Smooth muscle cell (in vitro differentiated cells): ENCODE measurements at regions not wholly inside any gene's neighbourhood (a gene's known extent, or its start where the extent isn't known, plus 50 kb on each side); places are given as distances from the start of the nearest gene placed in this dataset.

Source experiments
- DNase-seq: peaks from one replicate; lab custom pipeline; 2025; ENCODE audit not compliant: unreplicated experiment; lab: John Stamatoyannopoulos, UW
- H2AFZ ChIP-seq: fragments of 200-600 bp; sonication (generic); 2 replicates; pipeline ENCODE4 v1.6.0; 2016; ENCODE audit warnings: antibody characterized with exemption, low read depth, mild to moderate bottlenecking
- H3F3A ChIP-seq: fragments of 200-600 bp; sonication (generic); 2 replicates; pipeline ENCODE4 v1.6.0; 2017; ENCODE audit warnings: antibody characterized with exemption, low read depth
- H3K27ac ChIP-seq: fragments of 200-600 bp; sonication (generic); 2 replicates; pipeline ENCODE4 v1.5.1; 2016; ENCODE audit warnings: low read depth, mild to moderate bottlenecking
- H3K27me3 ChIP-seq: fragments of 200-600 bp; sonication (generic); 2 replicates; pipeline ENCODE4 v1.6.1; 2016; ENCODE audit warnings: low read depth, mild to moderate bottlenecking
- H3K36me3 ChIP-seq: fragments of 200-600 bp; sonication (generic); 2 replicates; pipeline ENCODE4 v1.5.1; 2016; ENCODE audit warnings: low read depth
- H3K4me1 ChIP-seq: fragments of 200-600 bp; sonication (generic); 2 replicates; pipeline ENCODE4 v1.5.1; 2016; ENCODE audit warnings: low read depth
- H3K4me2 ChIP-seq: fragments of 200-600 bp; sonication (generic); 2 replicates; pipeline ENCODE4 v1.6.0; 2016; ENCODE audit warnings: mild to moderate bottlenecking
- H3K4me3 ChIP-seq: fragments of 200-600 bp; sonication (generic); 2 replicates; pipeline ENCODE4 v1.5.1; 2016; ENCODE audit warnings: mild to moderate bottlenecking
- H3K79me2 ChIP-seq: fragments of 200-600 bp; sonication (generic); 2 replicates; pipeline ENCODE4 v1.6.0; 2016; ENCODE audit warnings: low read depth, mild to moderate bottlenecking
- H3K9ac ChIP-seq: fragments of 200-600 bp; sonication (generic); 2 replicates; pipeline ENCODE4 v1.6.0; 2016; ENCODE audit warnings: low read depth
- H3K9me3 ChIP-seq: fragments of 200-600 bp; sonication (generic); replicated peaks from 2 replicates; pipeline ENCODE4 v1.5.1; 2016; ENCODE audit warnings: low read depth
- H4K20me1 ChIP-seq: fragments of 200-600 bp; sonication (generic); 2 replicates; pipeline ENCODE4 v1.6.0; 2016; ENCODE audit warnings: low read depth
- CTCF ChIP-seq: fragments of 200-600 bp; sonication (generic); IDR thresholded peaks from 2 replicates; pipeline ENCODE4 v1.5.1; 2017; ENCODE audit warnings: borderline replicate concordance, mild to moderate bottlenecking, antibody characterized with exemption; ENCODE audit not compliant: insufficient read depth, poor library complexity, severe bottlenecking
- WGBS: methylation state at CpG from one replicate; pipeline ENCODE4 v1.1.7; 2016; ENCODE audit warnings: low lambda C conversion rate; 5-methylcytosine and 5-hydroxymethylcytosine counted together

- 83% methylated on average over 3 of the region's 3 CpGs for WGBS
- H3K9ac ChIP-seq = no peak overlapping the region
- no peak overlapping the region for H3K4me2 ChIP-seq
- H3K4me3 ChIP-seq = no peak overlapping the region
- H3K27ac ChIP-seq = no peak overlapping the region
- no peaks in the 10 kb centered on the region for H3K79me2 ChIP-seq
- DNase-seq = no peak
- H3K9me3 ChIP-seq = no peaks in the 10 kb centered on the region
- no peak overlapping the region for H2AFZ ChIP-seq
- H3K4me1 ChIP-seq = no peaks in the 10 kb centered on the region
- no peaks in the 10 kb centered on the region for H4K20me1 ChIP-seq
- H3K36me3 ChIP-seq = no peaks in the 10 kb centered on the region
- no peaks in the 10 kb centered on the region for H3K27me3 ChIP-seq
- TF ChIP-seq CTCF = no peak
- no peaks in the 10 kb centered on the region for H3F3A ChIP-seq
These were observed 632.4 kb upstream of the SLC8A1 start for GRCh38 chr2:41084321-41084720.

GRCh38 chr2:41087946-41088345 is 636.1 kb upstream of the SLC8A1 start:
- Histone ChIP-seq H3K36me3 (no peaks in the 10 kb centered on the region), H3K79me2 (no peaks in the 10 kb centered on the region), H3K4me3 (no peak overlapping the region), H3K4me2 (no peak overlapping the region), H2AFZ (no peak overlapping the region), H4K20me1 (no peaks in the 10 kb centered on the region), H3F3A (no peaks in the 10 kb centered on the region), H3K9me3 (no peaks in the 10 kb centered on the region), H3K27ac (no peak overlapping the region), H3K9ac (no peak overlapping the region), H3K4me1 (no peaks in the 10 kb centered on the region), H3K27me3 (no peaks in the 10 kb centered on the region)
- no peak for DNase-seq
- no peak for TF ChIP-seq CTCF

GRCh38 chr2:41101281-41101680 is 649.4 kb upstream of the SLC8A1 start:
- WGBS = 90% methylated on average over 1 of the region's 1 CpG
- no peaks in the 10 kb centered on the region for H3K9me3 ChIP-seq
- DNase-seq = no peak
- H3K4me3 ChIP-seq = no peak overlapping the region
- no peak overlapping the region for H3K9ac ChIP-seq
- peaks cover 5% of the 10 kb centered on the region for H3K4me1 ChIP-seq
- TF ChIP-seq CTCF = no peak
- no peaks in the 10 kb centered on the region for H3K27me3 ChIP-seq
- H2AFZ ChIP-seq = no peak overlapping the region
- H3K79me2 ChIP-seq = no peaks in the 10 kb centered on the region
- no peaks in the 10 kb centered on the region for H4K20me1 ChIP-seq
- H3K36me3 ChIP-seq = no peaks in the 10 kb centered on the region
- H3F3A ChIP-seq = no peaks in the 10 kb centered on the region
- H3K4me2 ChIP-seq = no peak overlapping the region
- H3K27ac ChIP-seq = no peak overlapping the region

- no peak overlapping the region for H3K4me3 ChIP-seq
- no peak overlapping the region for H3K27ac ChIP-seq
- TF ChIP-seq CTCF = no peak
- no peaks in the 10 kb centered on the region for H3F3A ChIP-seq
- H3K9ac ChIP-seq = no peak overlapping the region
- H2AFZ ChIP-seq = no peak overlapping the region
- H3K79me2 ChIP-seq = no peaks in the 10 kb centered on the region
- H3K9me3 ChIP-seq = no peaks in the 10 kb centered on the region
- H3K4me2 ChIP-seq = no peak overlapping the region
- no peaks in the 10 kb centered on the region for H4K20me1 ChIP-seq
- 94% methylated on average over 4 of the region's 4 CpGs for WGBS
- H3K4me1 ChIP-seq = no peaks in the 10 kb centered on the region
- no peak for DNase-seq
- no peaks in the 10 kb centered on the region for H3K36me3 ChIP-seq
- H3K27me3 ChIP-seq = no peaks in the 10 kb centered on the region
These were observed 657.9 kb upstream of the SLC8A1 start for GRCh38 chr2:41109744-41110143.
